GM10248 (cell line): ENCODE measurements at regions not wholly inside any gene's neighbourhood (a gene's known extent, or its start where the extent isn't known, plus 50 kb on each side); places are given as distances from the start of the nearest gene placed in this dataset.

Experiments
- CTCF ChIA-PET: fragments of 300-600 bp; sonication (Branson Sonifier 250); formaldehyde crosslinking; extraction: SDS; loops from one replicate; lab custom pipeline; 2021; ENCODE audit warnings: antibody characterized with exemption; lab: Yijun Ruan, JAX
- POLR2A ChIA-PET: fragments of 350-650 bp; sonication (Branson Sonifier 250); formaldehyde crosslinking; extraction: SDS; loops from one replicate; lab custom pipeline; 2020; ENCODE audit warnings: antibody characterized with exemption; lab: Yijun Ruan, JAX
- DNase-seq: peaks from one replicate; pipeline ENCODE4 v3.0.0; 2012; ENCODE audit errors: extremely low spot score
- CTCF ChIP-seq: IDR thresholded peaks from 2 replicates; pipeline ENCODE4 v1.5.1; 2012; ENCODE audit warnings: mild to moderate bottlenecking, low read depth; ENCODE audit errors: extremely low read depth, missing control alignments, control extremely low read depth

- ChIA-PET POLR2A (no interaction called here), CTCF (no interaction called here)
- TF ChIP-seq CTCF: no peak
- no peak for DNase-seq
These were observed 174.7 kb downstream of the ARL4A start for GRCh38 chr7:12862146-12862545.

- ChIA-PET POLR2A (no interaction called here), CTCF (no interaction called here)
- TF ChIP-seq CTCF: no peak
- DNase-seq: no peak
These were observed 177.1 kb downstream of the ARL4A start for GRCh38 chr7:12864470-12865046.

GRCh38 chr7:12865593-12865992 is 178.2 kb downstream of the ARL4A start:
- ChIA-PET CTCF (no interaction called here), POLR2A (no interaction called here)
- no peak for DNase-seq
- no peak for TF ChIP-seq CTCF

- no peak for TF ChIP-seq CTCF
- no peak for DNase-seq
- CTCF ChIA-PET: interaction anchor here (1.2 to 1.6 kb wide), 2 partner anchors 11 to 28 kb away, joined by 3 read pairs; no protein-coding TSS in a partner anchor
- POLR2A ChIA-PET: no interaction called here
These were observed 178.8 kb downstream of the ARL4A start for GRCh38 chr7:12866207-12866606.

GRCh38 chr7:12868027-12868426 is 180.6 kb downstream of the ARL4A start:
- no peak for DNase-seq
- CTCF ChIA-PET: no interaction called here
- POLR2A ChIA-PET: no interaction called here
- TF ChIP-seq CTCF: no peak

- ChIA-PET POLR2A (no interaction called here), CTCF (interaction anchor here (1.4 kb wide), 1 partner anchor 24 kb away, joined by 3 read pairs; no protein-coding TSS in a partner anchor)
- no peak for DNase-seq
- no peak for TF ChIP-seq CTCF
These were observed 182.8 kb downstream of the ARL4A start for GRCh38 chr7:12870219-12870618.
